SK-N-SH (cell line): ENCODE measurements at regions not wholly inside any gene's neighbourhood (a gene's known extent, or its start where the extent isn't known, plus 50 kb on each side); places are given as distances from the start of the nearest gene placed in this dataset.

ENCODE experiments used
- CTCF ChIA-PET: fragments of 300-600, 350-600 bp; formaldehyde crosslinking; extraction: SDS; loops from one replicate; lab custom pipeline; 2021; lab: Yijun Ruan, JAX
- POLR2A ChIA-PET: fragments of 350-600 bp; sonication (Branson Sonifier 250); formaldehyde crosslinking; extraction: SDS; loops from one replicate; lab custom pipeline; 2020; ENCODE audit warnings: antibody characterized with exemption, inconsistent platforms; lab: Yijun Ruan, JAX
- DNase-seq: peaks from one replicate; pipeline ENCODE4 v3.0.0; 2012
- H2AFZ ChIP-seq: fragments of 200-600 bp; sonication (generic); 2 replicates; pipeline ENCODE4 v1.8.1; 2016; ENCODE audit warnings: antibody characterized with exemption, mild to moderate bottlenecking, low read depth
- H3F3A ChIP-seq: fragments of 200-600 bp; sonication (generic); replicated peaks from 2 replicates; pipeline ENCODE3; 2016; ENCODE audit warnings: antibody characterized with exemption, mild to moderate bottlenecking; ENCODE audit not compliant: insufficient read depth
- H3K27ac ChIP-seq, 2 experiments: fragments of 200-500 bp in 1 of 2; fragments of 200-600 bp in 1 of 2; sonication (Bioruptor generic) in 1 of 2; sonication (generic), shearing (Covaris generic) in 1 of 2; 2 replicates each; pipeline versions ENCODE4 v1.5.1 to v1.6.1; 2014 to 2016; ENCODE audit warnings: low read depth in 2 of 2, inconsistent platforms in 1 of 2, low read length in 1 of 2, mild to moderate bottlenecking in 1 of 2, mixed read lengths in 1 of 2
- H3K27me3 ChIP-seq: fragments of 200-600 bp; sonication (generic), shearing (Covaris generic); 2 replicates; pipeline ENCODE4 v1.6.1; 2016; ENCODE audit warnings: mixed run types; ENCODE audit not compliant: insufficient read depth
- H3K36me3 ChIP-seq, 2 experiments: fragments of 200-500 bp in 1 of 2; fragments of 200-600 bp in 1 of 2; sonication (Bioruptor generic) in 1 of 2; sonication (generic) in 1 of 2; replicated peaks in 1 of 2; 2 replicates each; pipeline versions ENCODE3 to v1.5.1; 2014 to 2016; ENCODE audit warnings: low read length in 1 of 2, mild to moderate bottlenecking in 1 of 2; ENCODE audit not compliant: insufficient read depth in 2 of 2, control insufficient read depth in 1 of 2
- H3K4me1 ChIP-seq, 2 experiments: fragments of 200-500 bp in 1 of 2; fragments of 200-600 bp in 1 of 2; sonication (Bioruptor generic) in 1 of 2; sonication (generic), shearing (Covaris generic) in 1 of 2; 2 replicates each; pipeline versions ENCODE4 v1.5.1 to v1.6.1; 2014 to 2016; ENCODE audit warnings: low read depth in 1 of 2, low read length in 1 of 2, mixed run types in 1 of 2; ENCODE audit not compliant: insufficient read depth in 2 of 2, control insufficient read depth in 1 of 2
- H3K4me2 ChIP-seq: fragments of 200-600 bp; sonication (generic), shearing (Covaris generic); 2 replicates; pipeline ENCODE4 v1.6.1; 2017; ENCODE audit warnings: mixed run types
- H3K4me3 ChIP-seq, 2 experiments: fragments of 200-500 bp in 1 of 2; fragments of 200-600 bp in 1 of 2; sonication (Bioruptor generic) in 1 of 2; sonication (generic), shearing (Covaris generic) in 1 of 2; 2 replicates each; pipeline versions ENCODE4 v1.5.1 to v1.8.1; 2014 to 2016; ENCODE audit warnings: low read depth in 2 of 2, inconsistent platforms in 1 of 2, low read length in 1 of 2, mild to moderate bottlenecking in 1 of 2, mixed read lengths in 1 of 2, moderate library complexity in 1 of 2
- H3K79me2 ChIP-seq: fragments of 200-600 bp; sonication (generic); 2 replicates; pipeline ENCODE4 v1.8.1; 2017; ENCODE audit warnings: mild to moderate bottlenecking; ENCODE audit not compliant: insufficient read depth
- H3K9ac ChIP-seq: fragments of 200-600 bp; sonication (generic); 2 replicates; pipeline ENCODE4 v1.6.1; 2017; ENCODE audit warnings: mixed run types
- H3K9me2 ChIP-seq: fragments of 200-600 bp; sonication (generic); 2 replicates; pipeline ENCODE4 v1.6.1; 2017; ENCODE audit warnings: mixed run types
- H3K9me3 ChIP-seq: fragments of 200-600 bp; sonication (generic); 2 replicates; pipeline ENCODE4 v1.6.1; 2017; ENCODE audit warnings: mixed run types, mild to moderate bottlenecking, moderate library complexity
- H4K20me1 ChIP-seq: fragments of 200-600 bp; sonication (generic); 2 replicates; pipeline ENCODE4 v1.6.1; 2017; ENCODE audit warnings: mild to moderate bottlenecking, mixed run types; ENCODE audit not compliant: insufficient read depth
- CHD2 ChIP-seq: fragments of 150-350 bp; IDR thresholded peaks from 2 replicates; pipeline ENCODE4 v1.6.1; 2018; ENCODE audit warnings: low read length; ENCODE audit not compliant: partially characterized antibody
- FOXJ3 ChIP-seq: sonication (generic); formaldehyde crosslinking; IDR thresholded peaks from 2 replicates; pipeline ENCODE4 v1.5.1; 2020; ENCODE audit warnings: mild to moderate bottlenecking, missing genetic modification reagents
- FOXM1 ChIP-seq: IDR thresholded peaks from 2 replicates; pipeline ENCODE4 v1.4.0; 2012; ENCODE audit warnings: low read depth, mild to moderate bottlenecking
- GABPA ChIP-seq: IDR thresholded peaks from 2 replicates; pipeline ENCODE4 v1.4.0; 2012; ENCODE audit warnings: low read depth, mild to moderate bottlenecking
- JUND ChIP-seq: IDR thresholded peaks from 2 replicates; pipeline ENCODE4 v1.4.0; 2012
- MEF2A ChIP-seq: IDR thresholded peaks from 2 replicates; pipeline ENCODE4 v1.4.0; 2012; ENCODE audit warnings: low read depth, borderline replicate concordance
- MXI1 ChIP-seq: IDR thresholded peaks from 2 replicates; pipeline ENCODE4 v1.6.1; 2012; ENCODE audit warnings: mild to moderate bottlenecking, low read depth, low read length, improper control_type of control experiment
- NFIC ChIP-seq: IDR thresholded peaks from 2 replicates; pipeline ENCODE4 v1.4.0; 2012; ENCODE audit warnings: borderline replicate concordance
- NRF1 ChIP-seq: IDR thresholded peaks from 2 replicates; pipeline ENCODE4 v1.6.1; 2012; ENCODE audit warnings: low read depth, mild to moderate bottlenecking, low read length
- PBX3 ChIP-seq: IDR thresholded peaks from 2 replicates; pipeline ENCODE4; 2012
- RAD21 ChIP-seq: IDR thresholded peaks from 2 replicates; pipeline ENCODE4 v1.6.1; 2012; ENCODE audit warnings: mild to moderate bottlenecking, low read length
- SIN3A ChIP-seq: IDR thresholded peaks from 2 replicates; pipeline ENCODE4 v1.6.1; 2012; ENCODE audit warnings: low read depth, mild to moderate bottlenecking, low read length, moderate library complexity, borderline replicate concordance
- SMC3 ChIP-seq: IDR thresholded peaks from 2 replicates; pipeline ENCODE4 v1.6.1; 2012; ENCODE audit warnings: low read depth, low read length, improper control_type of control experiment
- TCF12 ChIP-seq: IDR thresholded peaks from 2 replicates; pipeline ENCODE4 v1.4.0; 2012
- TEAD4 ChIP-seq: IDR thresholded peaks from 2 replicates; pipeline ENCODE4 v1.4.0; 2012; ENCODE audit warnings: mild to moderate bottlenecking, borderline replicate concordance; ENCODE audit not compliant: insufficient read depth
- ZBTB33 ChIP-seq: IDR thresholded peaks from 2 replicates; pipeline ENCODE4 v1.4.0; 2012; ENCODE audit warnings: low read depth, borderline replicate concordance
- WGBS: methylation state at CpG from one replicate; pipeline ENCODE4 v1.1.6; 2017; ENCODE audit warnings: low lambda C conversion rate; 5-methylcytosine and 5-hydroxymethylcytosine counted together
- TF ChIP-seq, protein P1 (sequence below): IDR thresholded peaks from 2 replicates; pipeline ENCODE4 v1.4.0; 2012; ENCODE audit warnings: low read depth, borderline replicate concordance

- peak; percentile 91 for TF ChIP-seq ZBTB33
- peak; percentile 100 for TF ChIP-seq JUND
- TF ChIP-seq CHD2 = peak; percentile 46
- peak; percentile 93 for TF ChIP-seq MEF2A
- no peak for TF ChIP-seq GABPA
- no peak for TF ChIP-seq RAD21
- TF ChIP-seq PBX3 = peak; percentile 100
- TF ChIP-seq TCF12 = peak; percentile 100
- TF ChIP-seq MXI1 = no peak
- no peak for TF ChIP-seq SMC3
- no peak for TF ChIP-seq NRF1
- TF ChIP-seq NFIC = peak; percentile 98
These were observed 94.6 kb downstream of the ZC3H11B start (continued) for GRCh38 chr1:219518168-219518906.

DNA sequence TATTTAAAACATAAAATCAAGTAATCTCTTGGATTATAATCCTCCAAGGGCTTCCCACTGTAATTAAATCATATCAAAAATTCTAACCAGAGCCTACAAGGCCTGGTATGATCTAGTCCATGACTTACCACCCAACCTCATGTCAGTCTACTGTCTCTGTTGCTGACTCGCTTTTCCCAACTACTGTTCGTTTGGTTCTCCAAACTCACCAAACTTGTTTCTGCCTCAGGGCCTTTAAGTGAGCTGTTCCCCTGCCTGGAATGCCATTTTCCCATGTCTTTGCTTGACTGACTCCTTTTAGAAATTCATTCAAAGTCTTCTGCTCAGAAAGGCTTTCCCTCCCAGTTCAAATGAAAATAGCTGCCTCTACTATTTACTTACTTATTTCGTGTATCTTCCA, 95.9 kb downstream of the ZC3H11B start:
- Histone ChIP-seq H3K9me2 (no peaks in the 10 kb centered on the region), H3K4me1 (peaks cover 6 to 12% of the 10 kb centered on the region in 2 experiments; a peak in 3 of 4 replicates), H3K27me3 (no peaks in the 10 kb centered on the region), H3K4me3 (no peak overlapping the region), H3F3A (peaks cover 16% of the 10 kb centered on the region), H3K27ac (no peak overlapping the region; a peak in 1 of 4 replicates), H3K36me3 (no peaks in the 10 kb centered on the region), H3K9me3 (no peaks in the 10 kb centered on the region), H2AFZ (no peak overlapping the region), H3K4me2 (no peak overlapping the region), H3K79me2 (no peaks in the 10 kb centered on the region), H4K20me1 (no peaks in the 10 kb centered on the region), H3K9ac (no peak overlapping the region)
- ChIA-PET POLR2A (no interaction called here), CTCF (no interaction called here)
- 81% methylated on average over 3 of the region's 3 CpGs for WGBS
- TF ChIP-seq NFIC = no peak
- TF ChIP-seq PBX3 = no peak
- TF ChIP-seq, protein P1, sequence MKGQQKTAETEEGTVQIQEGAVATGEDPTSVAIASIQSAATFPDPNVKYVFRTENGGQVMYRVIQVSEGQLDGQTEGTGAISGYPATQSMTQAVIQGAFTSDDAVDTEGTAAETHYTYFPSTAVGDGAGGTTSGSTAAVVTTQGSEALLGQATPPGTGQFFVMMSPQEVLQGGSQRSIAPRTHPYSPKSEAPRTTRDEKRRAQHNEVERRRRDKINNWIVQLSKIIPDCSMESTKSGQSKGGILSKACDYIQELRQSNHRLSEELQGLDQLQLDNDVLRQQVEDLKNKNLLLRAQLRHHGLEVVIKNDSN = no peak
- TF ChIP-seq TEAD4 = no peak
- no peak for TF ChIP-seq SIN3A
- no peak for TF ChIP-seq CHD2
- no peak for TF ChIP-seq FOXM1
- TF ChIP-seq FOXJ3 (CRISPR knock-in tag) = no peak
- no peak for DNase-seq
